HFFc6 (cell line): ENCODE measurements at regions not wholly inside any gene's neighbourhood (a gene's known extent, or its start where the extent isn't known, plus 50 kb on each side); places are given as distances from the start of the nearest gene placed in this dataset.

Experiments used
- DNase-seq: peaks from one replicate; pipeline ENCODE4 v3.0.0-alpha.2; 2018
- H3K27ac Mint-ChIP-seq: 2 replicates; pipeline ENCODE4 v1.8.0; 2020; ENCODE audit warnings: mild to moderate bottlenecking, mixed read lengths
- H3K27me3 Mint-ChIP-seq: 2 replicates; pipeline ENCODE4 v1.8.0; 2021; ENCODE audit warnings: mild to moderate bottlenecking, moderate library complexity, mixed read lengths; ENCODE audit not compliant: insufficient read depth
- H3K36me3 Mint-ChIP-seq: 2 replicates; pipeline ENCODE4 v1.8.0; 2021; ENCODE audit warnings: low read depth, mixed read lengths
- H3K4me1 Mint-ChIP-seq: 2 replicates; pipeline ENCODE4 v1.8.0; 2020; ENCODE audit warnings: low read depth, mixed read lengths
- H3K4me3 Mint-ChIP-seq: 2 replicates; pipeline ENCODE4 v1.8.0; 2020; ENCODE audit warnings: mild to moderate bottlenecking, moderate library complexity, mixed read lengths
- H3K9me3 Mint-ChIP-seq: 2 replicates; pipeline ENCODE4 v1.8.0; 2020; ENCODE audit warnings: mild to moderate bottlenecking, mixed read lengths
- CTCF ChIP-seq: fragments of 200-600 bp; sonication (generic); IDR thresholded peaks from 2 replicates; pipeline ENCODE4 v1.5.0; 2021; ENCODE audit warnings: antibody characterized with exemption, mild to moderate bottlenecking

DNA sequence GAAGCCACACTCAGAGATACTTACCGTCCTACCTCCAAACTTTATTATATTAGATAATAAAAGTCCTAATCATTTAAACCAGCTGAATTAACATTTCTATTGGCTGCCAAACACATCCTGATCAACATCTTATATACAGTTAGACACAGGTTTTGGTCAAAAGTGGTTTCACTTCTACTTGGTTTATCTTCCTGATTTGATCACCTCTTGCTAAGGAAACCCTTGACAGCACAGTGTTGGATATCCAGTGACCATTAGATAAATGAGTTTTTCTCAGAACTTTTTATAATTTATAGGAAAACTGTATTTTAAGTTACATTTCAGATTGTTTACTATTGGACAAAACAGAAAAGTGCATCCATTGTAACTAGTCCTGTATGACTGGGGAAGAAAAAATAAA, 198.4 kb upstream of the NR2F2 start:
- H3K4me1 Mint-ChIP-seq, result no peaks in the 10 kb centered on the region
- no peak for DNase-seq
- no peaks in the 10 kb centered on the region for H3K9me3 Mint-ChIP-seq
- no peak overlapping the region for H3K27ac Mint-ChIP-seq
- no peak overlapping the region for H3K4me3 Mint-ChIP-seq
- H3K36me3 Mint-ChIP-seq, result no peaks in the 10 kb centered on the region
- peaks cover under 1% of the 10 kb centered on the region; the same call in 1 of the 2 replicates for H3K27me3 Mint-ChIP-seq
- no peak for TF ChIP-seq CTCF

- Mint-ChIP-seq H3K4me3 (no peak overlapping the region), H3K27me3 (peaks cover 3% of the 10 kb centered on the region; the same call in 1 of the 2 replicates), H3K4me1 (no peaks in the 10 kb centered on the region), H3K9me3 (no peaks in the 10 kb centered on the region), H3K27ac (no peak overlapping the region), H3K36me3 (no peaks in the 10 kb centered on the region)
- no peak for DNase-seq
- TF ChIP-seq CTCF, result no peak
Observed at GRCh38 chr15:96135166-96136093, 195.1 kb upstream of the NR2F2 start.

DNA sequence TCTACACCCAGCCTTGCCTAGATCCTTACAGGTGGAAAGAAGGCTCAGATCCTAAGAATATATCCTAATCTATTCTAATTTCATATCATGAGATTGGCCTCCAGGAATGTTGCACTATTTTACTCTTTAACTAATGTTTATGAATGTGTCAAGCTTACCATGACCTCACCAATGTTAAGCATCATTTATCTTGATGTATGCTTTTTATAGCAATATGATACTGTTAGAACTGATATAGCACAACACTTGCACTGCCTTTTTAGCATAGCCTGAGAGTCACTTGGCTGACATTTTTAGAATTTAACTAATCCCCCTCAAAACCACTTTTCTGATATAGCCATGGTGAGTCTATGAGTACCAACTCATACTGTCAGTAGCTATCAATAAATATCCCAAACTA, 191.5 kb upstream of the NR2F2 start:
- no peak overlapping the region for H3K27ac Mint-ChIP-seq

DNA sequence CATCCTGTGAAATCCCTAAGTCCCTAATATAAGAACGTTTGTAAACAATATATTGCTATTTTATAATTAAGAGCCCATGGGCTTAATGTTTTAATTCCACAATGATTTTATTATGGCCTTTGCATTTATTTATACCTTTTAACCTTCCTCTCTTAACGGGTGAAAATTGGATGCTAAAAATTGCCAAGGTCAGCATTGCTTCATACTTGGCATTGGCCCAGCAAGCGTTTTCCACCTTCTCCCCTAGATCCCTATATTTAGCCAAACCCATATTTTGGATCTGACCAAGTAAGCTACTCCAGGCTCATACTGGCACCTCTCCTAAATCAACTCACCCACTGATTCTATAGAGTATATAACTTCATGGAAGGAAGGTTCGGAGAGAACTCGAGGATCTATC, 188.0 kb upstream of the NR2F2 start:
- Mint-ChIP-seq H3K27me3 (peaks cover 6% of the 10 kb centered on the region), H3K4me1 (no peaks in the 10 kb centered on the region), H3K4me3 (no peak overlapping the region), H3K36me3 (peaks cover 7% of the 10 kb centered on the region), H3K27ac (no peak overlapping the region), H3K9me3 (no peaks in the 10 kb centered on the region; the same call in 1 of the 2 replicates)
- TF ChIP-seq CTCF, result no peak
- DNase-seq, result no peak

More for the DNA sequence above, 191.5 kb upstream of the NR2F2 start:
- H3K27me3 Mint-ChIP-seq, result peaks cover 3% of the 10 kb centered on the region; the same call in 1 of the 2 replicates
- peaks cover 6% of the 10 kb centered on the region; the same call in 1 of the 2 replicates for H3K36me3 Mint-ChIP-seq
- no peaks in the 10 kb centered on the region for H3K4me1 Mint-ChIP-seq
- TF ChIP-seq CTCF, result no peak
- no peaks in the 10 kb centered on the region; the same call in 1 of the 2 replicates for H3K9me3 Mint-ChIP-seq
- no peak for DNase-seq
- no peak overlapping the region for H3K4me3 Mint-ChIP-seq

DNA sequence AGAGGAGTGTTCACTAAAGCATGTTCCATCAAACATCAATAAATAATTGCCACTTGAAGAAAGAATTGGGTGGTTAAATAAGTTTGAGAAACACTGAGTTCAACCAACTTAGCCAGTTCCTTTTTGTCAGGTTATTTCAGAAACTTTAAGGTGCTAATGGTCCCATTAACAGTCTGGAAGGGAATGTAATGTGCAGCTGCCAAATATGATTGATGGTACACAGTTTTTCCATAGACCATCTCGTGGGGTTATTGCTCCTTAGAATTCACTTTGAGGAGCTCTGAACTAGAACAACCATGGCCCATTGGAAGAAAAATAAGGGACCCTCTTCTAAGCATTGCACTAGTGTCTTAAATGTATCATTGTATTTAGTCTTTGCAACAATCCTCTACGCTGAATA, 185.8 kb upstream of the NR2F2 start:
- no peak overlapping the region for H3K27ac Mint-ChIP-seq
- peaks cover 4% of the 10 kb centered on the region; the same call in 1 of the 2 replicates for H3K9me3 Mint-ChIP-seq
- H3K36me3 Mint-ChIP-seq, result peaks cover 13% of the 10 kb centered on the region
- no peaks in the 10 kb centered on the region for H3K4me1 Mint-ChIP-seq
- TF ChIP-seq CTCF, result no peak
- DNase-seq, result no peak
- H3K4me3 Mint-ChIP-seq, result no peak overlapping the region
- peaks cover 8% of the 10 kb centered on the region for H3K27me3 Mint-ChIP-seq
